Neural crest cell (in vitro differentiated cells): ENCODE measurements at regions not wholly inside any gene's neighbourhood (a gene's known extent, or its start where the extent isn't known, plus 50 kb on each side); places are given as distances from the start of the nearest gene placed in this dataset.
A peak's percentile ranks its signal among the peaks of the same experiment; 100 is the strongest.

Experiments used
- DNase-seq: peaks from one replicate; pipeline ENCODE4 v3.0.0; 2021; ENCODE audit warnings: low read depth, mixed read lengths, low spot score
- H3K27ac Mint-ChIP-seq: one replicate; pipeline ENCODE4 v1.8.0; 2021; ENCODE audit warnings: mild to moderate bottlenecking, mixed read lengths; ENCODE audit not compliant: unreplicated experiment
- H3K27me3 Mint-ChIP-seq: 2 replicates; pipeline ENCODE4 v1.8.0; 2021; ENCODE audit warnings: low read depth, mild to moderate bottlenecking, mixed read lengths
- H3K36me3 Mint-ChIP-seq: 2 replicates; pipeline ENCODE4 v1.8.0; 2021; ENCODE audit warnings: low read depth, mild to moderate bottlenecking, mixed read lengths
- H3K4me1 Mint-ChIP-seq: 2 replicates; pipeline ENCODE4 v1.8.0; 2021; ENCODE audit warnings: mixed read lengths
- H3K4me3 Mint-ChIP-seq: one replicate; pipeline ENCODE4 v1.8.0; 2021; ENCODE audit warnings: mild to moderate bottlenecking, mixed read lengths
- H3K9me3 Mint-ChIP-seq: 2 replicates; pipeline ENCODE4 v1.8.0; 2021; ENCODE audit warnings: mixed read lengths
- CTCF ChIP-seq: fragments of 200-600 bp; sonication (generic); conservative IDR thresholded peaks from 2 replicates; pipeline ENCODE4 v1.5.0; 2021; ENCODE audit warnings: antibody characterized with exemption, mild to moderate bottlenecking

- Mint-ChIP-seq H3K27ac (no peak overlapping the region), H3K36me3 (no peaks in the 10 kb centered on the region), H3K4me3 (peak overlapping the region; percentile 6), H3K27me3 (no peaks in the 10 kb centered on the region), H3K4me1 (peaks cover 18% of the 10 kb centered on the region), H3K9me3 (peaks cover 8% of the 10 kb centered on the region)
- no peak for TF ChIP-seq CTCF
- DNase-seq = no peak
Observed at GRCh38 chr3:145519398-145520047, 641.5 kb downstream of the PLOD2 start.

DNA sequence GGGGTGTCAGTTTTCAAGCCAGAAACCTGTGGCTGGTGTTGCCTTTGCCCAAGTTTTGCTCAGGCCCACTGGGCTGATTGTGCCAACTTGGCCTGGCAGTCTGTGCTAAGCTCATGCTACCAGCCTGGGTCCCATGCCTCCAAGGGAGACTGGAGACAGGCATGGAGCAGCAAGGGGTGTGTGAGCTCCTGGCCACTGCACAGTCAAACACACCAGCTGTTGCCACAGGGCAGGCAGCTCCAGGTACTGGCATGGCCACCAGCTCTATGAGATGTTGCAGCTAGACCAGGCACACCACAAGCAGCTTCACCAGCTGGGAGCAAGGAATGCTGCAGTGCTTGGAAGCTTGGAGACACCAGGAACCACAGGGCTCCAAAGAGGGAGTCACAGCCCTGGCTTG is 638.8 kb downstream of the PLOD2 start:
- Mint-ChIP-seq H3K4me1 (peaks cover 18% of the 10 kb centered on the region), H3K27me3 (no peaks in the 10 kb centered on the region), H3K9me3 (peaks cover 4% of the 10 kb centered on the region), H3K4me3 (no peak overlapping the region), H3K36me3 (no peaks in the 10 kb centered on the region), H3K27ac (no peak overlapping the region)
- no peak for TF ChIP-seq CTCF
- DNase-seq = no peak

- no peak for DNase-seq
- TF ChIP-seq CTCF = no peak
- Mint-ChIP-seq H3K4me1 (peaks cover 18% of the 10 kb centered on the region), H3K27me3 (no peaks in the 10 kb centered on the region), H3K36me3 (no peaks in the 10 kb centered on the region), H3K9me3 (no peaks in the 10 kb centered on the region), H3K27ac (no peak overlapping the region), H3K4me3 (no peak overlapping the region)
Observed at GRCh38 chr3:145522893-145523651, 637.9 kb downstream of the PLOD2 start.

- H3K9me3 Mint-ChIP-seq = no peaks in the 10 kb centered on the region
- no peaks in the 10 kb centered on the region for H3K4me1 Mint-ChIP-seq
- no peaks in the 10 kb centered on the region for H3K36me3 Mint-ChIP-seq
- H3K4me3 Mint-ChIP-seq = no peak overlapping the region
- H3K27me3 Mint-ChIP-seq = no peaks in the 10 kb centered on the region
- H3K27ac Mint-ChIP-seq = no peak overlapping the region
- TF ChIP-seq CTCF = no peak
- DNase-seq = no peak
Observed at GRCh38 chr3:145531548-145531947, 629.4 kb downstream of the PLOD2 start.

GRCh38 chr3:145533696-145534095 is 627.3 kb downstream of the PLOD2 start:
- no peak overlapping the region for H3K27ac Mint-ChIP-seq
- H3K9me3 Mint-ChIP-seq = no peaks in the 10 kb centered on the region
- no peak for DNase-seq
- H3K4me3 Mint-ChIP-seq = no peak overlapping the region
- H3K4me1 Mint-ChIP-seq = peaks cover 4% of the 10 kb centered on the region
- no peak for TF ChIP-seq CTCF
- H3K27me3 Mint-ChIP-seq = no peaks in the 10 kb centered on the region
- no peaks in the 10 kb centered on the region for H3K36me3 Mint-ChIP-seq
